H1 (cell line): ENCODE measurements at regions not wholly inside any gene's neighbourhood (a gene's known extent, or its start where the extent isn't known, plus 50 kb on each side); places are given as distances from the start of the nearest gene placed in this dataset.

ENCODE experiments used
- MAFK ChIP-seq: IDR thresholded peaks from 2 replicates; pipeline ENCODE4 v1.6.1; 2012; ENCODE audit warnings: low read depth, mild to moderate bottlenecking, improper control_type of control experiment, low read length

DNA sequence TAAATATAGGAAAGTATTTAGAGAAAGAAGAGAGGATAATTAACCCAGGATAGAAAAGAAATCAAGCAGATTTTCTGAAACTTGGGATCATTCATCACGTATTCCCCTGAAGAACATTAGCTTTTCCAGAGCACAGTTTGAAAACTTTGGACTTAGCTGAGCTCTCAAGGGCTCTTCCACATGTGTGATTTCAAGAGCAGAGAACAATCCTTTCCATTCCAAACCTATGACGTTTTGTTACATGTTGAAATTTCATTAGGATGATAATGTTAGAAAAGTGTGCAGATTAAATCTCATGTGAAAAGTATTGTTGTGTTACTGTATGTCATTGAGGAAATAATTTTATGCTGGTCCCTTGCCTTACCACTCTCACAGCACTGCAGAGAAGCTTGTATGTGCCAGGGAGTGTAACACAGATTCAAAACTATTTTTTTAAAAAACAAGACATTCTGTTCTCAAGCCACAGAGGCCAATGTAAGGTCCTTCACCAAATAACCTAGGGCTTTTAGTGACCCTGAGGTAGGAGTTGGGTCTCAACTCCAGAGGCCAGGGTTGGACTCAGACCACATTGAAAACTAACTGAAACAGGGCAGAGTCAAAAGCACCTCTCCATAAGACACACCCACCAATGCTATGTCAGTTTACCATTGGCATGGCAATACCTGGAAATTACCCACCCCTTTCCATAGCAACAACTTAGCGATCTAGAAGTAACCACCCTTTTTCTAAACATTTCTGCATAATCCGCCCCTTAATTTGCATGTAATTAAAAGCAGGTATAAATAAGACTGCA is 141.3 kb downstream of the ANXA5 start (continued):
- TF ChIP-seq MAFK, result no peak
